Activated T-cell treated with anti-CD3 and anti-CD28 coated beads, Interleukin-2, amount 50 U/mL, for 24 hours (primary cell): ENCODE measurements at regions not wholly inside any gene's neighbourhood (a gene's known extent, or its start where the extent isn't known, plus 50 kb on each side); places are given as distances from the start of the nearest gene placed in this dataset.
"Not testable (repeated sequence)": the region's sequence is repeated elsewhere in the genome, so short reads cannot be mapped to it uniquely, and the experiment has no call there.

Experiments
- DNase-seq: peaks from one replicate; pipeline ENCODE4 v3.0.0-alpha.2; 2020
- H3K27ac Mint-ChIP-seq: 2 replicates; pipeline ENCODE4 v1.8.0; 2020; ENCODE audit warnings: mild to moderate bottlenecking, mixed read lengths
- H3K27me3 Mint-ChIP-seq: 2 replicates; pipeline ENCODE4 v1.8.0; 2020; ENCODE audit warnings: mixed read lengths
- H3K36me3 Mint-ChIP-seq: 2 replicates; pipeline ENCODE4 v1.8.0; 2020; ENCODE audit warnings: low read depth, mixed read lengths
- H3K4me1 Mint-ChIP-seq: 2 replicates; pipeline ENCODE4 v1.8.0; 2020; ENCODE audit warnings: low read depth, mixed read lengths
- H3K4me3 Mint-ChIP-seq: 2 replicates; pipeline ENCODE4 v1.8.0; 2020; ENCODE audit warnings: mild to moderate bottlenecking, moderate library complexity, mixed read lengths
- H3K9me3 Mint-ChIP-seq: 2 replicates; pipeline ENCODE4 v1.8.0; 2020; ENCODE audit warnings: mixed read lengths

DNA sequence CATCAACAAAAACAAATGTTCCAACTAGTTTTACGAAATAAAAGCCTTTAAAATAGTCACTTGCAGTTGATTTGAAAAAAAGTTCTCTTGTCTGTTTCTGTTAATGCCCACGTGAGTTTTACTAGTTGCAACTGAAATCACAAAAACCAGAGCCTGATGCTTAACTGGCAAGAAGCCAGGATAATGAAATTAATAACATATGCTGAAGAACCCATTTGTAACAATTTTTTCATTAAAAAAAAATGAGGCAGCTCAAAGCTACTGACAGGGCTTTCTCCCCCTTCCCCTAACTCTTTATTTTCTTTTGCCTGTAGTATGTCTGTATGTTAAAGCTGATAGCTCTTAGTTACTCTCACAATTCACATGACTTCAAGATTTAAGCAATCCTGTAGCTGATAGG, 132.7 kb upstream of the EYA4 start:
- no peak overlapping the region for H3K4me3 Mint-ChIP-seq
- DNase-seq = no peak
- H3K36me3 Mint-ChIP-seq = no peaks in the 10 kb centered on the region
- no peaks in the 10 kb centered on the region for H3K9me3 Mint-ChIP-seq
- H3K27me3 Mint-ChIP-seq = peaks cover 3% of the 10 kb centered on the region
- H3K4me1 Mint-ChIP-seq = no peaks in the 10 kb centered on the region
- H3K27ac Mint-ChIP-seq = no peak overlapping the region

- Mint-ChIP-seq H3K4me1 (no peaks in the 10 kb centered on the region), H3K9me3 (peaks cover 4% of the 10 kb centered on the region), H3K4me3 (no peak overlapping the region), H3K27me3 (peaks cover 3% of the 10 kb centered on the region), H3K36me3 (no peaks in the 10 kb centered on the region), H3K27ac (no peak overlapping the region)
- DNase-seq = no peak
Measured at GRCh38 chr6:133114973-133115372, 126.2 kb upstream of the EYA4 start.

DNA sequence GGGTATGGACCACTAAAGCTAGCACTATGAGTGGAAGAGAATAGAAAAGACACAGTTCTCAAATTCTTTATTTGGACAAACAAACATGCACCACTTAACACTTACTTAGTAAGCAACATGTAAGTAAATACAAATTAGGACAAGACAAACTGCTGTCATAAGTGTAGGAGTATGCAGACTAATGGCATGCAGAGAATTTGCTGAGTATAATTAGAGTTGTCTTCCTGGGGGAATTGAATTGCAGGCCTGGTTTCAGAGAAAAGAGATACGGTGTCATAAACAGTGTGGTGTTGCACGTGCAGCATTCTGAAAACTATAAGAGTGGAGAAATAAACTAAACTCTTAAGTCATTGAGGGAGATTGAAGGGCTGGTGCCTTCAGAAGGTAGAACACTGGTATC, 125.2 kb upstream of the EYA4 start:
- H3K27ac Mint-ChIP-seq = no peak overlapping the region
- DNase-seq = no peak
- H3K4me3 Mint-ChIP-seq = no peak overlapping the region
- H3K27me3 Mint-ChIP-seq = peaks cover 2% of the 10 kb centered on the region
- H3K36me3 Mint-ChIP-seq = no peaks in the 10 kb centered on the region
- no peaks in the 10 kb centered on the region for H3K4me1 Mint-ChIP-seq
- H3K9me3 Mint-ChIP-seq = peaks cover 9% of the 10 kb centered on the region

GRCh38 chr6:133128191-133128590, 113.0 kb upstream of the EYA4 start:
- DNase-seq = no peak
- no peaks in the 10 kb centered on the region for H3K4me1 Mint-ChIP-seq
- H3K36me3 Mint-ChIP-seq = no peaks in the 10 kb centered on the region
- no peak overlapping the region for H3K4me3 Mint-ChIP-seq
- no peaks in the 10 kb centered on the region for H3K27me3 Mint-ChIP-seq
- H3K27ac Mint-ChIP-seq = no peak overlapping the region
- H3K9me3 Mint-ChIP-seq = no peaks in the 10 kb centered on the region

GRCh38 chr6:133129556-133129955, 111.6 kb upstream of the EYA4 start:
- Mint-ChIP-seq H3K36me3 (no peaks in the 10 kb centered on the region), H3K4me3 (no peak overlapping the region), H3K27me3 (no peaks in the 10 kb centered on the region), H3K4me1 (no peaks in the 10 kb centered on the region), H3K9me3 (no peaks in the 10 kb centered on the region), H3K27ac (no peak overlapping the region)
- DNase-seq = no peak

GRCh38 chr6:133130863-133131262, 110.3 kb upstream of the EYA4 start:
- Mint-ChIP-seq H3K9me3 (no peaks in the 10 kb centered on the region), H3K4me1 (no peaks in the 10 kb centered on the region), H3K27me3 (no peaks in the 10 kb centered on the region), H3K27ac (no peak overlapping the region), H3K36me3 (no peaks in the 10 kb centered on the region), H3K4me3 (no peak overlapping the region)
- no peak for DNase-seq

- no peaks in the 10 kb centered on the region for H3K4me1 Mint-ChIP-seq
- no peak overlapping the region for H3K4me3 Mint-ChIP-seq
- no peak overlapping the region for H3K27ac Mint-ChIP-seq
- no peak for DNase-seq
- no peaks in the 10 kb centered on the region for H3K27me3 Mint-ChIP-seq
- H3K36me3 Mint-ChIP-seq = no peaks in the 10 kb centered on the region
- H3K9me3 Mint-ChIP-seq = no peaks in the 10 kb centered on the region
Measured at GRCh38 chr6:133131621-133132465, 109.3 kb upstream of the EYA4 start.

GRCh38 chr6:133132466-133132971, 108.6 kb upstream of the EYA4 start:
- Mint-ChIP-seq H3K4me3 (no peak overlapping the region), H3K36me3 (no peaks in the 10 kb centered on the region)

GRCh38 chr6:133136177-133136880, 104.8 kb upstream of the EYA4 start:
- no peaks in the 10 kb centered on the region for H3K27me3 Mint-ChIP-seq

More at GRCh38 chr6:133132466-133132971, 108.6 kb upstream of the EYA4 start:
- Mint-ChIP-seq H3K27ac (no peak overlapping the region), H3K9me3 (no peaks in the 10 kb centered on the region), H3K27me3 (no peaks in the 10 kb centered on the region), H3K4me1 (no peaks in the 10 kb centered on the region)
- no peak for DNase-seq

DNA sequence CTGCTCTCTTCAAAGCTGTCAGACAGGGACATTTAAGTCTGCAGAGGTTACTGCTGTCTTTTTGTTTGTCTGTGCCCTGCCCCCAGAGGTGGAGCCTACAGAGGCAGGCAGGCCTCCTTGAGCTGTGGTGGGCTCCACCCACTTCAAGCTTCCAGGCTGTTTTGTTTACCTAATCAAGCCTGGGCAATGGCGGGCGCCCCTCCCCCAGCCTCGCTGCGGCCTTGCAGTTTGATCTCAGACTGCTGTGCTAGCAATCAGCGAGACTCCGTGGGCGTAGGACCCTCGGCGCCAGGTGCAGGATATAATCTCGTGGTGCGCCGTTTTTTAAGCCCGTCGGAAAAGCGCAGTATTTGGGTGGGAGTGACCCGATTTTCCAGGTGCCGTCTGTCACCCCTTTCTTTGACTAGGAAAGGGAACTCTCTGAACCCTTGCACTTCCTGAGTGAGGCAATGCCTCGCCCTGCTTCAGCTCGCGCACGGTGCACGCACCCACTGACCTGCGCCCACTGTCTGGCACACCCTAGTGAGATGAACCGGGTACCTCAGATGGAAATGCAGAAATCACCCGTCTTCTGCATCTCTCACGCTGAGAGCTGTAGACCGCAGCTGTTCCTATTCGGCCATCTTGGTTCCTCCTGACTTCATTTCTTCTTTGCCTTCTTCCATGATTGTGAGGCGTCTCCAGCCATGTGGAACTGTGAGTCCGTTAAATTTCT, 93.5 kb upstream of the EYA4 start:
- not testable (repeated sequence) for H3K4me1 Mint-ChIP-seq, H3K27me3 Mint-ChIP-seq, DNase-seq, H3K36me3 Mint-ChIP-seq, H3K27ac Mint-ChIP-seq, H3K4me3 Mint-ChIP-seq, H3K9me3 Mint-ChIP-seq

More at GRCh38 chr6:133136177-133136880, 104.8 kb upstream of the EYA4 start:
- Mint-ChIP-seq H3K4me3 (no peak overlapping the region), H3K4me1 (no peaks in the 10 kb centered on the region), H3K36me3 (no peaks in the 10 kb centered on the region), H3K9me3 (no peaks in the 10 kb centered on the region), H3K27ac (no peak overlapping the region)
- DNase-seq = no peak

DNA sequence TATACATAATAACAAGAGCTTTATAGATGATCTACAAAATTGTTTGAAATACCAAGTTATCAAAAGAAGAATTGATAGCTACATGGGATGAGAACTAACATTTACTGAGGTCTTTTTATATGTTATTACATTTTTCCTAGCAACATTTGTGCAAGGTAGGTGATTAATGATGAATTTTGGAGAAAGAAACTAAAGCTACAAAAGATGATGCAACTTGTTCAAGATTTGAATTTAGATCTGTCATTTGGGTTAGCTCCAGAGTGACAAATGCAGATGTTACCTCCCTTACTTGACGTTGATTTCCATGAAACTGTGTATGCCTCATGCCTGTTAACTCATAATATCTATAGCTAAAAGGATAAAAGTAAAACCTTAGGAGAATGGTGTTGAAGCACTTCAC, 84.5 kb upstream of the EYA4 start:
- Mint-ChIP-seq H3K27me3 (no peaks in the 10 kb centered on the region), H3K27ac (no peak overlapping the region), H3K4me3 (no peak overlapping the region), H3K4me1 (no peaks in the 10 kb centered on the region), H3K36me3 (no peaks in the 10 kb centered on the region), H3K9me3 (no peaks in the 10 kb centered on the region)
- DNase-seq = no peak

- DNase-seq = no peak
- H3K27me3 Mint-ChIP-seq = no peaks in the 10 kb centered on the region
- no peak overlapping the region for H3K27ac Mint-ChIP-seq
- no peak overlapping the region for H3K4me3 Mint-ChIP-seq
- no peaks in the 10 kb centered on the region for H3K4me1 Mint-ChIP-seq
- H3K36me3 Mint-ChIP-seq = no peaks in the 10 kb centered on the region
- no peaks in the 10 kb centered on the region for H3K9me3 Mint-ChIP-seq
Measured at GRCh38 chr6:133157995-133158394, 83.2 kb upstream of the EYA4 start.

DNA sequence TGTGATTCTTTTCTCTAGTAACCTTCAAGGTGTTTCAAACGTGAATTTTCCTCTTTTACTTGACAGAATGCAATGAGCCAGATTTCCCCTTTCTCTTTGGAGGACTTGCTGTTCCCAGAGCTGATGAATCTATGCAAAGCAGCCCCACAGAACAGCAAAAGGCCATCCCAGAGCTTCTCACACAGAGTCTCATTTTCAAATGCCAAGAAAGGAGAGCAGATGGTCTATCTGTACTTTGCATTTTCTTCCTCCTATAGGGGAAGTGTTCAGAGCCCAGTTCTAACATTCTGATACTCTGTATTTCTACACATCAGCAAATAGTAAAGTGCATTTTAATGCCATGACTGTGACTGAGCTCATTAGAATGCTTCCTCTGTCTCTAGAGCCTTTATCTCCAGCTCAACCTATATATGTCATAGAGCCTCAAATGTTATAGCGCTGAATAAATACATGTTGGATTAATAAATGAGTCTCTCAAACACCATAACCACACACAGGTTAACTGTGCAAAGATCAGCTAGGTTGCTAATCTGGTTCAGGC, 81.8 kb upstream of the EYA4 start:
- Mint-ChIP-seq H3K27me3 (no peaks in the 10 kb centered on the region), H3K9me3 (no peaks in the 10 kb centered on the region), H3K4me3 (no peak overlapping the region), H3K27ac (no peak overlapping the region), H3K4me1 (no peaks in the 10 kb centered on the region), H3K36me3 (no peaks in the 10 kb centered on the region)
- DNase-seq = no peak

GRCh38 chr6:133160536-133160935, 80.6 kb upstream of the EYA4 start:
- no peak for DNase-seq
- H3K27ac Mint-ChIP-seq = no peak overlapping the region
- no peaks in the 10 kb centered on the region for H3K4me1 Mint-ChIP-seq
- no peaks in the 10 kb centered on the region for H3K9me3 Mint-ChIP-seq
- H3K4me3 Mint-ChIP-seq = no peak overlapping the region
- no peaks in the 10 kb centered on the region for H3K27me3 Mint-ChIP-seq
- H3K36me3 Mint-ChIP-seq = no peaks in the 10 kb centered on the region
